ENCODE measurements at regions not wholly inside any gene's neighbourhood (a gene's known extent, or its start where the extent isn't known, plus 50 kb on each side); places are given as distances from the start of the nearest gene placed in this dataset.

DNA sequence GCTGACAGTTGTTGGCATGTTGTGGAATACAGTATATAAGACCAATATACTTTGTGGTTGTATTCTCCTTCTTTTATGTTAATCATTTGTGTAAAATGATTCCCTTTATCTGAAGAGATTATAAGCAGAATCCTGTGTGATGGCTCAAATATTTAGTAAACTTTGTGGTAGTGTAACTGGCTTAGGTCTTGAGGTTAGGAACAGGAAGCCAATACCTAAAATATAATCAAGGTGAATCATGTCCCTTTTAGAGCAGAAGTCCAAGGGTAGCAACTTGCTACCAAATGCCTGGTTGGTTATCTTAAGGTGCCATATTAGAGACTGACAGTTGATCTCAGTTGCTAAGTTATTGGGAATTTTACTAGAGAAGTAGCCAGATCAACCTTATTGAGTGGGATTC is 398.5 kb upstream of the ADAMTS5 start:
- Histone ChIP-seq H3K9me3 (ENCODE audit: severe bottlenecking) (no peaks in the 10 kb centered on the region), H3K27me3 (ENCODE audit: insufficient read depth, low read depth, severe bottlenecking) (peaks cover 59% of the 10 kb centered on the region), H3K4me3 (ENCODE audit: low read depth, low read length) (no peak overlapping the region), H3K27ac (no peak overlapping the region), H3K36me3 (no peaks in the 10 kb centered on the region)
- no peak for DNase-seq
- TF ChIP-seq, protein P1, sequence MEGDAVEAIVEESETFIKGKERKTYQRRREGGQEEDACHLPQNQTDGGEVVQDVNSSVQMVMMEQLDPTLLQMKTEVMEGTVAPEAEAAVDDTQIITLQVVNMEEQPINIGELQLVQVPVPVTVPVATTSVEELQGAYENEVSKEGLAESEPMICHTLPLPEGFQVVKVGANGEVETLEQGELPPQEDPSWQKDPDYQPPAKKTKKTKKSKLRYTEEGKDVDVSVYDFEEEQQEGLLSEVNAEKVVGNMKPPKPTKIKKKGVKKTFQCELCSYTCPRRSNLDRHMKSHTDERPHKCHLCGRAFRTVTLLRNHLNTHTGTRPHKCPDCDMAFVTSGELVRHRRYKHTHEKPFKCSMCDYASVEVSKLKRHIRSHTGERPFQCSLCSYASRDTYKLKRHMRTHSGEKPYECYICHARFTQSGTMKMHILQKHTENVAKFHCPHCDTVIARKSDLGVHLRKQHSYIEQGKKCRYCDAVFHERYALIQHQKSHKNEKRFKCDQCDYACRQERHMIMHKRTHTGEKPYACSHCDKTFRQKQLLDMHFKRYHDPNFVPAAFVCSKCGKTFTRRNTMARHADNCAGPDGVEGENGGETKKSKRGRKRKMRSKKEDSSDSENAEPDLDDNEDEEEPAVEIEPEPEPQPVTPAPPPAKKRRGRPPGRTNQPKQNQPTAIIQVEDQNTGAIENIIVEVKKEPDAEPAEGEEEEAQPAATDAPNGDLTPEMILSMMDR (IDR thresholded peaks at IDR 0.05; ENCODE audit: low read depth, low read length), result no peak

DNA sequence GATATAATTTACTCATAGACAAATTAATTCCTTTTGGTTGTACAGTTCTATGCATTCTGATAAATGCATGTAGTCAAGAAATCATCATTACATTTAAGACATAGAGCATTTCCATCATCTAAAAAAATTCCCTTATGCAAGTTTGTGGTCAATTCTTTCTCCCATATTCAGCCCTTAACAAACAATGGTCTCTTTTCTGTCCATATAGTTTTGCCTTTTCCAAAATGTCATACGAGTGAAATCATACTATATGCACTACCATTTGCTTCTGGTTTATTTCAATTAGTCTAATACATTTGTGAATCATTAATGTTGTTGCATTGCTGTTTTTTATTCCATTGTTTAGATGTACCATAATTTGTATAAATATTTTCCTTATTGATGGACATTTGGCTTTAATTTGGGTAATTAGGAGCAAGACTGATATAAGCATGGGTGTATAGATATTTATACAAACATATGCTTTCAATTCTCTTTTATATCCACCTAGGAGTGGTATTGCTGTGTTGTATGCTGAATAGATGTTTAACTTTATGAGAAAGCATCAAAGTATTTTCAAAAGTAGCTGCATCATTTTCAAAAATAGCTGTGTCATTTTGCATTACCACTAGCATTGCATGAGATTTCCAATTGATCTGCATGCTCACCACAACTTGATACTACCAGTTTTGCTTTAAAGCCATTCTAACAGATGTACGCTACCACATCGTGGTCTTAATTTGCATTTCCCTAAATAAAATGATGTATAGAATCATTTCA is 397.0 kb upstream of the ADAMTS5 start:
- no peak overlapping the region for H3K4me3 ChIP-seq (ENCODE audit: low read depth, low read length)
- TF ChIP-seq, protein P1 (IDR thresholded peaks at IDR 0.05; ENCODE audit: low read depth, low read length), result no peak

DNA sequence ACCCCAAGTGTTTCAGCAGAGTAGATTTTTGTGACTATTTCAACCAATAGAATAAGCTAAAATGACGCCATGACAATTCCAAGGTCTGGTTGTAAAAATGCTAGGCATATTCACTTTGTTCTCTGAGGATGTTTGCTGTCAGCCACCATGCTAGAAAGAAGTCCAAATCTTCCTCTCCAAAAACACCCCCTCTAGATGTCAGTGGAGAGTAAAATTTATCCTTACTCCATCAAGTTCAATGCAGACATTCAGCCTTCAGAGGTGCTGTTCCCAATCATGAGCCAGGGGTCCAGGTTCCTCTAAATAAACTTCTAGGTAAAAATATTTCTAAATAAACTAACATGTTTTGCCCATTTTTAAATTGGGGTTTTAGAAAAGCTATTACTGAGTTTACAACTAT is 395.4 kb upstream of the ADAMTS5 start:
- TF ChIP-seq, protein P1 (IDR thresholded peaks at IDR 0.05; ENCODE audit: low read depth, low read length), result no peak
- H3K9me3 ChIP-seq (ENCODE audit: severe bottlenecking), result no peaks in the 10 kb centered on the region
- no peak overlapping the region for H3K27ac ChIP-seq
- no peaks in the 10 kb centered on the region for H3K36me3 ChIP-seq
- H3K4me3 ChIP-seq (ENCODE audit: low read depth, low read length), result no peak overlapping the region
- peaks cover 64% of the 10 kb centered on the region for H3K27me3 ChIP-seq (ENCODE audit: insufficient read depth, low read depth, severe bottlenecking)
- DNase-seq, result no peak

More for the DNA sequence above, 397.0 kb upstream of the ADAMTS5 start:
- Histone ChIP-seq H3K9me3 (ENCODE audit: severe bottlenecking) (no peaks in the 10 kb centered on the region), H3K27ac (no peak overlapping the region), H3K36me3 (no peaks in the 10 kb centered on the region), H3K27me3 (ENCODE audit: insufficient read depth, low read depth, severe bottlenecking) (peaks cover 57% of the 10 kb centered on the region)
- no peak for DNase-seq

DNA sequence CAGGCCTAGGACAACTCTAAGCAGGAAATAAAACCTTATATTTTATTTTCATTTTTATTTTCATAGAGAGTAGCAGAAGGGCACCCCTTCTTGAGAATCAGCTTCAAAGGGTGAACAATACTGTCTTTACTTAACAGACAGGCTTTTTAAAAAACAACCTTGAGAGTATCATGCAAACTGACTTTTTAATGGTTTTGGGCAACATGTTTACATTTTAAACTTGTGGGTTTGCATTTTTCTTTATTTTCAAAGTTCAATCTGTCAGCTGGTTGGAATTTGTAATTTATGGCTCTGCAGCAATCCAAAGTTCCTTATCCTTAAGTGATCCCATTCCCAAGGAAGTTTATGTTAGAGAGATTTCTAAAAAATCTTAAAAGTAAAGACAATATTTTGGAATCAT is 392.3 kb upstream of the ADAMTS5 start:
- Histone ChIP-seq H3K27ac (no peak overlapping the region), H3K27me3 (ENCODE audit: insufficient read depth, low read depth, severe bottlenecking) (peaks cover 58% of the 10 kb centered on the region), H3K4me3 (ENCODE audit: low read depth, low read length) (no peak overlapping the region), H3K36me3 (no peaks in the 10 kb centered on the region), H3K9me3 (ENCODE audit: severe bottlenecking) (no peaks in the 10 kb centered on the region)
- no peak for DNase-seq
- TF ChIP-seq, protein P1 (IDR thresholded peaks at IDR 0.05; ENCODE audit: low read depth, low read length), result no peak

DNA sequence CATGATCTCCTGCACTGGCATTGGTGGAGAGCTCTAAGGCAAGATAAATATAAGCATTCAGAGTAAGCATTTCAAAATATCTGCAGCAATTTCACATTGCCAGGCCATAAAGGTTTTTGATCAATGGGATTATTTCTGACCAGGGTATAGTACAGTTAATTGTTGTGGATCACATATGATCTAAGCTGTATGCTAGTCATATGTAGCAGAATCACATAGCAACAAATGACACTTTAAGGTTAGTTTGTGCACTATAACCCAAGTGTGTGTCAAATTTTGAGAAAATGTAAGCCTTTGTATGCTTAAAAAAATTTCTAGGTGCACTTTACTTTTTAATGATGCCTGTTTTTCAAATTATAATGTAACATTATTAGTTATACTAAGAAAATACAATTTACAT is 386.0 kb upstream of the ADAMTS5 start:
- TF ChIP-seq, protein P1 (IDR thresholded peaks at IDR 0.05; ENCODE audit: low read depth, low read length), result no peak
- DNase-seq, result no peak
- Histone ChIP-seq H3K27me3 (ENCODE audit: insufficient read depth, low read depth, severe bottlenecking) (peaks cover 65% of the 10 kb centered on the region), H3K4me3 (ENCODE audit: low read depth, low read length) (no peak overlapping the region), H3K9me3 (ENCODE audit: severe bottlenecking) (no peaks in the 10 kb centered on the region), H3K27ac (no peak overlapping the region), H3K36me3 (no peaks in the 10 kb centered on the region)

DNA sequence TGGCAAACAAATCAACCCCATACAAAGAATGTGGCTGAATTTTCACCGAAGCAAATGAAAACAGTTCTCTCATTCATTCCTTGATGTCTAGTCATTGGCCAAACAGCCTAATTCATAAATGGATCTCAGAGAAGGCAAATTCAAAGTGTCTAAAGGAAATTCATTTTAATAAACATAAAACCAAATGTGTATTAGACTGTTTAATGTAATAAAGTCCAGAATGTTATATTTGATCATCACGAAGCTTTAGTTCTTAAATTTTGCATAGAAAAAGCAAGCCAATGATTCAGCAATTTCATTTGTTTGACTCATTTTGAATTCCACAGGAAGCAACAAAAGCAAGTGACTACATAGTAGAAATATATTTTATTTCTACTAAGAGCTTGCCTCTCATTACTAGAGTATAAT is 379.2 kb upstream of the ADAMTS5 start:
- TF ChIP-seq, protein P1 (IDR thresholded peaks at IDR 0.05; ENCODE audit: low read depth, low read length), result no peak
- H3K27me3 ChIP-seq (ENCODE audit: insufficient read depth, low read depth, severe bottlenecking), result peaks cover 76% of the 10 kb centered on the region
- no peaks in the 10 kb centered on the region for H3K36me3 ChIP-seq
- H3K4me3 ChIP-seq (ENCODE audit: low read depth, low read length), result no peak overlapping the region
- H3K27ac ChIP-seq, result no peak overlapping the region
- no peaks in the 10 kb centered on the region for H3K9me3 ChIP-seq (ENCODE audit: severe bottlenecking)
- no peak for DNase-seq
